Panc1 (cell line): ENCODE measurements at regions not wholly inside any gene's neighbourhood (a gene's known extent, or its start where the extent isn't known, plus 50 kb on each side); places are given as distances from the start of the nearest gene placed in this dataset.

Experiments
- ATAC-seq: fragments of 200-7000 bp; cut with Tn5 transposase; 2 replicates; pipeline ENCODE4 v1.9.1; 2020; ENCODE audit warnings: mild to moderate bottlenecking, moderate library complexity
- BruUV-seq: library from RNA; stranded (reverse); fragments of 400-500 nt; replicated peaks from 2 replicates; lab custom pipeline; 2021; lab: Mats Ljungman, UMichigan
- CTCF ChIA-PET: fragments of 300-600 bp; sonication (Branson Sonifier 250); formaldehyde crosslinking; loops from one replicate; lab custom pipeline; 2022; ENCODE audit warnings: antibody characterized with exemption; lab: Charles Lee
- POLR2A ChIA-PET: fragments of 300-600 bp; sonication (Branson Sonifier 250); formaldehyde crosslinking; loops from one replicate; lab custom pipeline; 2022; ENCODE audit warnings: antibody characterized with exemption; lab: Charles Lee
- DNase-seq: peaks from one replicate; pipeline ENCODE4 v3.0.0-alpha.2; 2010; ENCODE audit warnings: low read depth, low spot score
- H3K27ac ChIP-seq: 2 replicates; pipeline ENCODE4 v1.5.1; 2011; ENCODE audit warnings: mild to moderate bottlenecking, low read length, inconsistent platforms
- H3K27me3 ChIP-seq: fragments of 200-500 bp; sonication (Bioruptor generic); 2 replicates; pipeline ENCODE4 v1.6.0; 2014; ENCODE audit warnings: low read length, inconsistent platforms; ENCODE audit not compliant: control insufficient read depth, insufficient read depth
- H3K36me3 ChIP-seq: fragments of 200-500 bp; sonication (Bioruptor generic); 2 replicates; pipeline ENCODE4 v1.5.1; 2014; ENCODE audit warnings: inconsistent platforms, mild to moderate bottlenecking, low read length, moderate library complexity; ENCODE audit not compliant: control insufficient read depth, insufficient read depth
- H3K4me1 ChIP-seq: 2 replicates; pipeline ENCODE4 v1.5.1; 2011; ENCODE audit warnings: inconsistent platforms, mild to moderate bottlenecking, low read length, moderate library complexity; ENCODE audit not compliant: control insufficient read depth, insufficient read depth
- H3K4me3 ChIP-seq, 2 experiments: 2 replicates each; pipeline ENCODE4 v1.5.1; 2011 to 2012; ENCODE audit warnings: low read depth in 2 of 2, low read length in 2 of 2, mild to moderate bottlenecking in 2 of 2, inconsistent platforms in 1 of 2, moderate library complexity in 1 of 2
- H3K9me3 ChIP-seq: fragments of 200-500 bp; sonication (Bioruptor generic); 2 replicates; pipeline ENCODE4 v1.5.1; 2014; ENCODE audit warnings: low read depth, mild to moderate bottlenecking, inconsistent platforms, low read length, moderate library complexity; ENCODE audit not compliant: control insufficient read depth, insufficient read depth
- CTCF ChIP-seq: fragments of 450-650 bp; IDR thresholded peaks from 2 replicates; pipeline ENCODE4 v1.5.1; 2017; ENCODE audit warnings: mild to moderate bottlenecking
- POLR2AphosphoS5 ChIP-seq: IDR thresholded peaks from 2 replicates; pipeline ENCODE4 v1.6.1; 2012; ENCODE audit warnings: mild to moderate bottlenecking, low read depth, low read length, moderate library complexity
- REST ChIP-seq, 2 experiments: IDR thresholded peaks; 2 replicates each; pipeline ENCODE4 v1.6.1; 2011 to 2012; ENCODE audit warnings: low read depth in 2 of 2, control low read depth in 1 of 2, low read length in 1 of 2, mild to moderate bottlenecking in 1 of 2, moderate library complexity in 1 of 2; ENCODE audit not compliant: insufficient read depth in 1 of 2
- SIN3A ChIP-seq: IDR thresholded peaks from 2 replicates; pipeline ENCODE4 v1.6.1; 2012; ENCODE audit warnings: low read depth, mild to moderate bottlenecking, low read length, moderate library complexity, borderline replicate concordance; ENCODE audit not compliant: insufficient read depth
- TCF7L2 ChIP-seq: IDR thresholded peaks from 2 replicates; pipeline ENCODE4 v1.6.1; 2011; ENCODE audit warnings: mild to moderate bottlenecking, low read depth, low read length, inconsistent platforms
- in situ Hi-C: cut with HindIII; loops from 2 replicates; pipeline ENCODE4 v1.10.0; 2016; ENCODE audit warnings: low sequenced_read_pairs, low pct_unique_long_range_greater_than_20kb
- intact Hi-C: fragments of 100-400 bp; cut with micrococcal nuclease; formaldehyde crosslinking; loops from one replicate; pipeline ENCODE4 v1.10.0; 2022; ENCODE audit not compliant: unreplicated experiment

DNA sequence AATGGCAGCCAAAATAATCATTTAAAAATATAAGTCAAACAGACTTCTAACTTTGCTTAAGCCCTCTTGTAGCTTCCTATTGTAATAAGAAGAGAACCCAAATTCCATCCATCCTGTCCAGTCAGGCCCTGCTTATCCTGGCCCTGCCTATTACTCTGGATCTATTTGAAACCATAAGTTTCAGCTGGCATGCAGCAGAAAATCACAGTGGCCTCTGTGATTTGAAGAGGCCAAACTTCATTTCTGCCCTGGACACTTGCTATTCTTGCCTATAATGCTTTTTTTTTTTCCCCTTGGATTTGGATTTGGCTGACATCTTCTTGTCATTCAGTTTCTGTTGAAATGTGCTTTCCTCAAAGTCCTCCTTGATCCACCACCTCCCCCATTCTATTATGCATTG lies 642.8 kb downstream of the USP25 start:
- Histone ChIP-seq H3K27ac (no peak overlapping the region), H3K36me3 (no peaks in the 10 kb centered on the region), H3K4me3 (no peak overlapping the region), H3K9me3 (no peaks in the 10 kb centered on the region), H3K4me1 (no peaks in the 10 kb centered on the region), H3K27me3 (no peaks in the 10 kb centered on the region)
- no peak for TF ChIP-seq TCF7L2
- TF ChIP-seq REST (IDR thresholded peaks at IDR 0.05; ENCODE audit: insufficient read depth in 1 of 2, low read depth in 2 of 2, low read length in 1 of 2) = no peak
- TF ChIP-seq SIN3A = no peak
- TF ChIP-seq CTCF = no peak
- no peak for TF ChIP-seq POLR2AphosphoS5
- DNase-seq (no peak), ATAC-seq (no peak)
- CTCF ChIA-PET = no interaction called here
- intact Hi-C loops = no loop called here
- no TSS peak for BruUV-seq
- in situ Hi-C loops = no loop called here
- POLR2A ChIA-PET = no interaction called here

- Histone ChIP-seq H3K27me3 (no peaks in the 10 kb centered on the region), H3K4me1 (no peaks in the 10 kb centered on the region), H3K27ac (no peak overlapping the region), H3K4me3 (no peak overlapping the region), H3K9me3 (no peaks in the 10 kb centered on the region), H3K36me3 (no peaks in the 10 kb centered on the region)
- no peak for TF ChIP-seq SIN3A
- no peak for TF ChIP-seq REST (IDR thresholded peaks at IDR 0.05; ENCODE audit: insufficient read depth in 1 of 2, low read depth in 2 of 2, low read length in 1 of 2)
- TF ChIP-seq TCF7L2 = no peak
- TF ChIP-seq POLR2AphosphoS5 = no peak
- TF ChIP-seq CTCF = no peak
- no peak for ATAC-seq
- POLR2A ChIA-PET = no interaction called here
- BruUV-seq = no TSS peak
- in situ Hi-C loops = no loop called here
- intact Hi-C loops = no loop called here
- CTCF ChIA-PET = no interaction called here
- no peak for DNase-seq
Measured at GRCh38 chr21:16376673-16377072, 646.9 kb downstream of the USP25 start.
